Nephron progenitor cell (in vitro differentiated cells): ENCODE measurements at regions not wholly inside any gene's neighbourhood (a gene's known extent, or its start where the extent isn't known, plus 50 kb on each side); places are given as distances from the start of the nearest gene placed in this dataset.
"Not testable (repeated sequence)": the region's sequence is repeated elsewhere in the genome, so short reads cannot be mapped to it uniquely, and the experiment has no call there.

Source experiments
- DNase-seq: peaks from one replicate; pipeline ENCODE4 v3.0.0; 2021
- H3K27ac Mint-ChIP-seq: 2 replicates; pipeline ENCODE4 v1.8.0; 2021; ENCODE audit warnings: mild to moderate bottlenecking, moderate library complexity, mixed read lengths
- H3K27me3 Mint-ChIP-seq: 2 replicates; pipeline ENCODE4 v1.8.0; 2021; ENCODE audit warnings: mild to moderate bottlenecking, low read depth, mixed read lengths; ENCODE audit not compliant: poor library complexity
- H3K36me3 Mint-ChIP-seq: 2 replicates; pipeline ENCODE4 v1.8.0; 2021; ENCODE audit warnings: low read depth, mixed read lengths
- H3K4me1 Mint-ChIP-seq: 2 replicates; pipeline ENCODE4 v1.8.0; 2021; ENCODE audit warnings: mixed read lengths
- H3K4me3 Mint-ChIP-seq: 2 replicates; pipeline ENCODE4 v1.8.0; 2021; ENCODE audit warnings: mild to moderate bottlenecking, moderate library complexity, mixed read lengths
- H3K9me3 Mint-ChIP-seq: 2 replicates; pipeline ENCODE4 v1.8.0; 2021; ENCODE audit warnings: mild to moderate bottlenecking, moderate library complexity, mixed read lengths
- TF ChIP-seq, protein P1 (sequence below): fragments of 200-600 bp; sonication (generic); IDR thresholded peaks from 2 replicates; pipeline ENCODE4 v1.5.0; 2021; ENCODE audit warnings: antibody characterized with exemption

DNA sequence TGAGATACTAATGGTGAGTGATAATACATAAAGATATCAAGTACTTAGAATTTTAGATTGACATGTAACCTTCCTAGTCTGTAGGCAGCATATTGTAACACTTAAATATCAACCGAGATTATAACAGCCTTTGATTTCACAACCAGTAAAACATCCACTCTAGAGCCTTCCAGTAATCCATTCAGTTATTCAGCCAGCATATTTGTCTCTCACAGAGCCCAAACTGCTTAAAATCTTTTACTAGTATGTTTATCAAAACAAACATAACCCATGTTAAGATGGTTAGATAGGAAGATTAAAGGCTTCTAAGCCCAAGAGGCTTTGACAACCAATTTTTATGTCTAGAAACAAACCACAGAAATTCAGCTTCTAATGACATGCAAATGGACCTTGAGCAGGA, 177.9 kb upstream of the FST start:
- DNase-seq = no peak
- Mint-ChIP-seq H3K9me3 (peaks cover 13% of the 10 kb centered on the region), H3K4me3 (no peak overlapping the region), H3K4me1 (no peaks in the 10 kb centered on the region), H3K36me3 (no peaks in the 10 kb centered on the region), H3K27me3 (peaks cover 4% of the 10 kb centered on the region), H3K27ac (no peak overlapping the region)
- TF ChIP-seq, protein P1, sequence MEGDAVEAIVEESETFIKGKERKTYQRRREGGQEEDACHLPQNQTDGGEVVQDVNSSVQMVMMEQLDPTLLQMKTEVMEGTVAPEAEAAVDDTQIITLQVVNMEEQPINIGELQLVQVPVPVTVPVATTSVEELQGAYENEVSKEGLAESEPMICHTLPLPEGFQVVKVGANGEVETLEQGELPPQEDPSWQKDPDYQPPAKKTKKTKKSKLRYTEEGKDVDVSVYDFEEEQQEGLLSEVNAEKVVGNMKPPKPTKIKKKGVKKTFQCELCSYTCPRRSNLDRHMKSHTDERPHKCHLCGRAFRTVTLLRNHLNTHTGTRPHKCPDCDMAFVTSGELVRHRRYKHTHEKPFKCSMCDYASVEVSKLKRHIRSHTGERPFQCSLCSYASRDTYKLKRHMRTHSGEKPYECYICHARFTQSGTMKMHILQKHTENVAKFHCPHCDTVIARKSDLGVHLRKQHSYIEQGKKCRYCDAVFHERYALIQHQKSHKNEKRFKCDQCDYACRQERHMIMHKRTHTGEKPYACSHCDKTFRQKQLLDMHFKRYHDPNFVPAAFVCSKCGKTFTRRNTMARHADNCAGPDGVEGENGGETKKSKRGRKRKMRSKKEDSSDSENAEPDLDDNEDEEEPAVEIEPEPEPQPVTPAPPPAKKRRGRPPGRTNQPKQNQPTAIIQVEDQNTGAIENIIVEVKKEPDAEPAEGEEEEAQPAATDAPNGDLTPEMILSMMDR = no peak

- H3K27me3 Mint-ChIP-seq = peaks cover 4% of the 10 kb centered on the region
- TF ChIP-seq, protein P1 = no peak
Observed at GRCh38 chr5:53303105-53303504, 177.3 kb upstream of the FST start.

DNA sequence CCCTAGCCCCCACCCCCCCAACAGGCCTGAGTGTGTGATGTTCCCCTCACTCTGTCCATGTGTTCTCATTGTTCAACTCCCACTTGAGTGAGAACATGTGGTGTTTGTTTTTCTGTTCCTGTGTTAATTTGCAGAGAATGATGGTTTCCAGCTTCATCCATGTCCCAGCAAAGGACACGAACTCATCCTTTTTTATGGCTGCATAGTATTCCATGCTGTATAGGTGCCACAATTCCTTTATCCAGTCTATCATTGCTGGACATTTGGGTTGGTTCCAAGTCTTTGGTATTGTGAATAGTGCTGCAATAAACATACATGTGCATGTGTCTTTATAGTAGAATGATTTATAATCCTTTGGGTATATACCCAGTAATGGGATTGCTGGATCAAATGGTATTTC, 175.1 kb upstream of the FST start:
- DNase-seq, H3K4me3 Mint-ChIP-seq, H3K27ac Mint-ChIP-seq, H3K4me1 Mint-ChIP-seq, H3K36me3 Mint-ChIP-seq, H3K27me3 Mint-ChIP-seq: not testable (repeated sequence)
- peaks cover 33% of the 10 kb centered on the region for H3K9me3 Mint-ChIP-seq

More at GRCh38 chr5:53303105-53303504, 177.3 kb upstream of the FST start:
- Mint-ChIP-seq H3K4me1 (no peaks in the 10 kb centered on the region), H3K9me3 (peaks cover 18% of the 10 kb centered on the region), H3K4me3 (no peak overlapping the region), H3K27ac (no peak overlapping the region), H3K36me3 (peaks cover 4% of the 10 kb centered on the region)
- no peak for DNase-seq

DNA sequence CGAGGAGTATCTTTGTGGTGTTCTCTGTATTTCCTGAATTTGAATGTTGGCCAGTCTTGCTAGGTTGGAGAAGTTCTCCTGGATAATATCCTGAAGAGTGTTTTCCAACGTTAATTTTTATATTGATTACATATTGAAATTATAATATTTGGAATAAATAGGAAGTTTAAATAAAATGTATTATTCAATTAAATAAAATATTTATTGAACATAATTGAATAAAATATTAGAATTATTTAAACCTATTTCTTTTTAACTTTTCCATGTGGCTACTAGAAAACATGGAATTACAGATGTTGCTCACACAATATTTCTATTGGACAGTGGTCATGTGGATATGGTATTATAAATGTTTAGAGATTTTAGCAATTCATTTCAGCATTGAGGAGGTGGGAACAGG, 170.8 kb upstream of the FST start:
- H3K27ac Mint-ChIP-seq = no peak overlapping the region
- DNase-seq = no peak
- H3K9me3 Mint-ChIP-seq = peaks cover 34% of the 10 kb centered on the region
- H3K27me3 Mint-ChIP-seq = no peaks in the 10 kb centered on the region
- peaks cover 6% of the 10 kb centered on the region for H3K36me3 Mint-ChIP-seq
- no peak overlapping the region for H3K4me3 Mint-ChIP-seq
- no peaks in the 10 kb centered on the region for H3K4me1 Mint-ChIP-seq
- TF ChIP-seq, protein P1 = no peak

DNA sequence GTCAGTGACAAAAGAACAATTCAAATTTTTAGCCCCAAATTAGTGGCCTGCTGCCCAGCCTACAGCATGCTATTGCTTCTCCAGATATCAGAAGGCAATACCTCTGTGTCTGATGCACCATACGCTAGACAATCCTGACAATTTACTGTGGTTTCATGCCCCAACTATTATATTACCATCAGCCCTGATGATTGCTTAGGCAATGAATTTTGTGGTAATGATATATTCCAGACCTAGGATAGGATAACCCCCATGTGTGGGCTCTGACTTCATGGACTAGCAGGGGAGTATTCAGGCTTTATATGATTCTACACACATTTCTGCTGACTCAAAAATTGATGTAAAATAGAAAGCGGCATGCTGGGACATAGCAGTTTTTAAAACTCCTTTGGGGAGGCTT, 168.7 kb upstream of the FST start:
- peaks cover 12% of the 10 kb centered on the region for H3K36me3 Mint-ChIP-seq
- no peaks in the 10 kb centered on the region for H3K27me3 Mint-ChIP-seq
- no peak overlapping the region for H3K27ac Mint-ChIP-seq
- no peak for DNase-seq
- TF ChIP-seq, protein P1 = no peak
- H3K4me3 Mint-ChIP-seq = no peak overlapping the region
- no peaks in the 10 kb centered on the region for H3K4me1 Mint-ChIP-seq
- H3K9me3 Mint-ChIP-seq = peaks cover 47% of the 10 kb centered on the region

GRCh38 chr5:53313145-53313544, 167.3 kb upstream of the FST start:
- no peak for DNase-seq
- Mint-ChIP-seq H3K4me1 (peaks cover under 1% of the 10 kb centered on the region), H3K27me3 (no peaks in the 10 kb centered on the region), H3K9me3 (peaks cover 38% of the 10 kb centered on the region), H3K4me3 (no peak overlapping the region), H3K27ac (no peak overlapping the region), H3K36me3 (peaks cover 7% of the 10 kb centered on the region)
- TF ChIP-seq, protein P1 = no peak
